ENCODE measurements at regions not wholly inside any gene's neighbourhood (a gene's known extent, or its start where the extent isn't known, plus 50 kb on each side); places are given as distances from the start of the nearest gene placed in this dataset.

- TF ChIP-seq RAD21 (IDR thresholded peaks at IDR 0.05; ENCODE audit: low read depth), result no peak
Observed at GRCh38 chr2:121031568-121032340, 253.2 kb downstream of the TFCP2L1 start (continued).

DNA sequence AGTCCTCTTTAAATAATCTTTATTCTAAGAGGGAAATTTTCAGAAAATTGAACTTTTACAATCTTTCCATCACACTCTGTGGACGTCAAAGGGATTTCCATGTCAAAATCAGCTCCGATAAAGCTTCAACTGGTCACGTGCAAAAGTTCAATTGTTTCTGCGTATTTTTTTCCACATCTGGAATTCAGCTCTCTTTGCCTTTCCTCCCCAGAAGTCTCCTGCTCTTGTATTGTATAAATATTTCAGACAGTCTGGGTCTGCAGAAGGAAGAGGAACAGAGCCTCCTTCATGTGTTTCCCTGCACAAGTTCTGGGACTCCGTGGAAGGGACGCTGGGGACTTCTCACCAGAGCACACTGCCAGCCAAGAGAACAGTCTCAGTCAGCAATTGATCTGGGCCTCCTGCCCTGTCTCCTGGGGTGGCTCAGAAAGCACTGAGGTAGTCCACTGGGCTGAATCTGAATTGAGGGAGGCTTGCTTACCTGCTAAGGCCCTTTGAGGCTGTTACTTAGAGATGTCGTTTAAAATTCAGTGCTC, 251.5 kb downstream of the TFCP2L1 start:
- H4K20me1 ChIP-seq (ENCODE audit: insufficient read depth), result no peaks in the 10 kb centered on the region
- ATAC-seq, result no peak
- BruUV-seq (replicated peaks), result no TSS peak
- TF ChIP-seq FOSL1 (IDR thresholded peaks at IDR 0.05; ENCODE audit: low read depth) (no peak), ELF1 (IDR thresholded peaks at IDR 0.05; ENCODE audit: borderline replicate concordance, low read depth) (no peak)
- H3K36me3 ChIP-seq (ENCODE audit: control insufficient read depth in 1 of 2, insufficient read depth in 2 of 2, low read length in 2 of 2), result no peaks in the 10 kb centered on the region
- peaks cover 0 to 1% of the 10 kb centered on the region in 2 experiments; a peak in 1 of 4 replicates for H3K4me1 ChIP-seq (ENCODE audit: control insufficient read depth in 1 of 2, insufficient read depth in 2 of 2, low read length in 2 of 2)
- intact Hi-C loops (cut with micrococcal nuclease), result no loop called here
- no peaks in the 10 kb centered on the region for H3K9me2 ChIP-seq (ENCODE audit: insufficient read depth)
- H3K4me2 ChIP-seq (ENCODE audit: low read length), result no peak overlapping the region
- DNase-seq (ENCODE audit: low read depth, low spot score), result no peak
- ChIA-PET RAD21 (ENCODE audit: low non-redundant PET in 1 of 2, low total read pairs in 2 of 2, uncharacterized antibody in 2 of 2, unreplicated experiment in 2 of 2) (no interaction called here), POLR2A (no interaction called here), CTCF (no interaction called here)
- H3K27ac ChIP-seq (ENCODE audit: low read depth, low read length), result no peak overlapping the region
- H3K9ac ChIP-seq (ENCODE audit: low read length), result no peak overlapping the region
- H2AFZ ChIP-seq (ENCODE audit: low read depth, low read length, poor library complexity, severe bottlenecking), result no peak overlapping the region
- H3K9me3 ChIP-seq (ENCODE audit: control insufficient read depth in 1 of 2, insufficient read depth in 1 of 2, low read depth in 1 of 2, low read length in 2 of 2), result no peaks in the 10 kb centered on the region
- no peak overlapping the region for H3K4me3 ChIP-seq (replicated peaks in 1 of 2; ENCODE audit: low read depth in 1 of 2, low read length in 2 of 2)
- no peaks in the 10 kb centered on the region for H3K79me2 ChIP-seq (ENCODE audit: insufficient read depth, low read length)
- peaks cover 19% of the 10 kb centered on the region; the same call in 1 of the 2 replicates for H3K27me3 ChIP-seq (ENCODE audit: insufficient read depth, low read length)

DNA sequence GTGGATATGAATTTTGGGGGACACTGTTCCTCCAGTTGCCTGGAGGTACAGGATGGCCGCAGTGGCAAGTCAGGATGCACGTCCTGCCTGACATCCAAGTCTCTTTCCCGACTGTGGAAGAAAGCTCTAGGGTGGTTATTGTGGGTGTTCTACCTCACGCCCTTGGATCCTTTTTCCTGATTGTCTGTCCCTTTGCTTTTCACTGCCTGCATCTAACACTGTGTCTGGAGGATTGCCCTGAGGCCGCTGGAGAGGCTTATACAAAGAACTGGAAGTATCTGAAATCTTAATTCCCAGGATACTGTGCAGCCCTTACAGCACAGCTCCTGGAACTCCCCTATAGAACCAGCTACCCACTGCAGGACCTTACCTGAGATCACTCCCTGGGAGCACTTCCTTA, 250.5 kb downstream of the TFCP2L1 start:
- H3K36me3 ChIP-seq (ENCODE audit: control insufficient read depth in 1 of 2, insufficient read depth in 2 of 2, low read length in 2 of 2), result no peaks in the 10 kb centered on the region
- BruUV-seq (replicated peaks), result no TSS peak
- intact Hi-C loops (cut with micrococcal nuclease), result no loop called here
- no peaks in the 10 kb centered on the region for H3K79me2 ChIP-seq (ENCODE audit: insufficient read depth, low read length)
- H3K4me3 ChIP-seq (replicated peaks in 1 of 2; ENCODE audit: low read depth in 1 of 2, low read length in 2 of 2), result no peak overlapping the region
- no peak overlapping the region for H3K27ac ChIP-seq (ENCODE audit: low read depth, low read length)
- H2AFZ ChIP-seq (ENCODE audit: low read depth, low read length, poor library complexity, severe bottlenecking), result no peak overlapping the region
- ATAC-seq (no peak), DNase-seq (ENCODE audit: low read depth, low spot score) (no peak)
- no peaks in the 10 kb centered on the region for H3K9me2 ChIP-seq (ENCODE audit: insufficient read depth)
- ChIA-PET POLR2A (no interaction called here), RAD21 (ENCODE audit: low non-redundant PET in 1 of 2, low total read pairs in 2 of 2, uncharacterized antibody in 2 of 2, unreplicated experiment in 2 of 2) (no interaction called here), CTCF (no interaction called here)
- H3K9me3 ChIP-seq (ENCODE audit: control insufficient read depth in 1 of 2, insufficient read depth in 1 of 2, low read depth in 1 of 2, low read length in 2 of 2), result no peaks in the 10 kb centered on the region
- no peak overlapping the region for H3K4me2 ChIP-seq (ENCODE audit: low read length)
- peaks cover 6 to 10% of the 10 kb centered on the region in 2 experiments; a peak in 2 of 4 replicates for H3K4me1 ChIP-seq (ENCODE audit: control insufficient read depth in 1 of 2, insufficient read depth in 2 of 2, low read length in 2 of 2)
- H3K9ac ChIP-seq (ENCODE audit: low read length), result no peak overlapping the region
- H3K27me3 ChIP-seq (ENCODE audit: insufficient read depth, low read length), result peaks cover 13% of the 10 kb centered on the region; the same call in 1 of the 2 replicates
- TF ChIP-seq CEBPB (IDR thresholded peaks at IDR 0.05; ENCODE audit: low read depth) (no peak), EZH2phosphoT487 (IDR thresholded peaks at IDR 0.05; ENCODE audit: borderline replicate concordance) (no peak)
- no peaks in the 10 kb centered on the region for H4K20me1 ChIP-seq (ENCODE audit: insufficient read depth)
